Mesodermal cell (in vitro differentiated cells): ENCODE measurements at regions not wholly inside any gene's neighbourhood (a gene's known extent, or its start where the extent isn't known, plus 50 kb on each side); places are given as distances from the start of the nearest gene placed in this dataset.
A peak's percentile ranks its signal among the peaks of the same experiment; 100 is the strongest.

Experiments
- H3K27ac ChIP-seq: 2 replicates; pipeline ENCODE4 v1.7.0; 2013; ENCODE audit warnings: mild to moderate bottlenecking, low read depth, low read length, moderate library complexity; ENCODE audit not compliant: severe bottlenecking
- H3K36me3 ChIP-seq: 2 replicates; pipeline ENCODE4 v1.7.1; 2013; ENCODE audit warnings: mild to moderate bottlenecking, low read length, moderate library complexity; ENCODE audit not compliant: control insufficient read depth, insufficient read depth
- H3K4me1 ChIP-seq: one replicate; pipeline ENCODE4 v1.7.1; 2013; ENCODE audit warnings: mild to moderate bottlenecking, low read length; ENCODE audit not compliant: insufficient read depth, control insufficient read depth, poor library complexity, severe bottlenecking
- H3K4me3 ChIP-seq: 2 replicates; pipeline ENCODE4 v1.7.0; 2013; ENCODE audit warnings: low read length, control low read depth, mild to moderate bottlenecking; ENCODE audit not compliant: insufficient read depth, poor library complexity, severe bottlenecking; ENCODE audit errors: extremely low read depth
- H3K9me3 ChIP-seq: 2 replicates; pipeline ENCODE4 v1.7.1; 2013; ENCODE audit warnings: mild to moderate bottlenecking, low read length, moderate library complexity; ENCODE audit not compliant: control insufficient read depth
- WGBS, 2 experiments: methylation state at CpG; one replicate each; pipeline ENCODE4 v1.1.5; 2013; ENCODE audit warnings: missing lambda C conversion rate in 2 of 2; ENCODE audit not compliant: insufficient coverage in 2 of 2; 5-methylcytosine and 5-hydroxymethylcytosine counted together

DNA sequence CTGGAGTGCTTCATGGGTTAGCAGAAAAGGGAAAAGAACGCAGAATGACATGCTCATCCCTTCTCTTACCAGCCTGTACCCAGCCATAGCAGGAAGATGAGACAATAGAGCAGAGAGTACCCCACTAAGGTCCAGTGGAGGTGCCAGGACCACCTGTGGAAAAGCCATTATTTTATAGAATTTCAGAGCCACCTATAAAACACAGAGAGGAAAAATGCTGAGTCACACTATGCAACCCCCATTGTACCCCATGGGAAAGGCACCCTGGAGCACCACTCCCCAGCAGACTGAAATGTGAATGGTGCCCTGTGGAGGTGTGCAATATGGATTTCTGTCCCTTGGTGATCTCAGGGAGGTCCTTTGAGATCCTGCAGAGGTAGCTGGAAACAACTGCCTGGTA lies 97.2 kb downstream of the HES1 start:
- H3K4me3 ChIP-seq, result no peak overlapping the region

DNA sequence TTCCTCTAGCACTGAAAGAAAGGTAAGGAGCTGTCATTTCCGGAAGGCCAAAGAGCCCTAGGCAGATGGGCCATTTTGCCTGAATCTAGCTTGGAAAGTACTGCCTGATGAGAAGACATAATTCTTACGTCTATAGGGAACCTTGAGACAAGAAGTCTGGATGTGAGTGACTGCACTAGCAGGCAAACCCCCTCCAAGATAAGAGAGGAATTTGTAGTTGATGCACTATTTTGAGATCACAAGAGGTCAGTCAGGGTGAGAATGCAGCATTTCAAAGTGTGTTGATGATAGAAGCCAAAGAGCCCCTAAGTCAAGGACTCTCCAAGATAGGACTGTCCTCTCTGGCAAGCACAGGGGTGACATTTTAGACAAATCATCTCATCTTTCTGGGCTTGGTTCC lies 99.2 kb downstream of the HES1 start:
- 50 to 71% methylated on average over 1 to 2 of the region's 2 CpGs for WGBS, 2 experiments
- H3K9me3 ChIP-seq, result no peaks in the 10 kb centered on the region
- no peaks in the 10 kb centered on the region for H3K36me3 ChIP-seq
- H3K4me1 ChIP-seq, result peaks cover 15% of the 10 kb centered on the region
- peak overlapping the region; percentile 65 for H3K27ac ChIP-seq
- H3K4me3 ChIP-seq, result no peak overlapping the region

More for the DNA sequence above, 97.2 kb downstream of the HES1 start:
- Histone ChIP-seq H3K36me3 (no peaks in the 10 kb centered on the region), H3K9me3 (no peaks in the 10 kb centered on the region), H3K4me1 (peaks cover 15% of the 10 kb centered on the region), H3K27ac (no peak overlapping the region)
- WGBS, 2 experiments, result 86% methylated on average over 1 of the region's 1 CpG; no CpG with 5 or more reads in 1 of the 2 experiments

DNA sequence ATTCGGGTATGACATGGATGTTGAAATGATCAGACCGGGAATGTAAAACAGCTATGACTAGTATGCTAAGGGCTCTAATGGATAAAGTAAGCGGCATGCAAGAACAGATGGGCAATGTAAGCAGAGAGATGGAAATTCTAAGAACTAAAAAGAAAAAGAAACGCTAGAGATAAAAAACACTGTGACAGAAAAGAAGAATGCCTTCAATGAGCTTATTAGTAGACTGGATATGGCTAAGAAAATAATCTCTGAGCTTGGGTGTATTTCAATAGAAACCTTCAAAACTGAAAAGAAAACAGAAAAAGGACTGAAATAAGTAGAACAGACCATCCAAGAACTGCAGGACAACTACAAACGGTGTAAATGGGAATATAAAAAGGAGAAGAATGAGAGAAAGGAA lies 101.2 kb downstream of the HES1 start:
- H3K4me1 ChIP-seq, result peaks cover 15% of the 10 kb centered on the region
- no peak overlapping the region for H3K4me3 ChIP-seq
- no peak overlapping the region for H3K27ac ChIP-seq
- H3K9me3 ChIP-seq, result no peaks in the 10 kb centered on the region
- WGBS, 2 experiments, result 97 to 98% methylated on average over 4 of the region's 5 CpGs
- H3K36me3 ChIP-seq, result no peaks in the 10 kb centered on the region

DNA sequence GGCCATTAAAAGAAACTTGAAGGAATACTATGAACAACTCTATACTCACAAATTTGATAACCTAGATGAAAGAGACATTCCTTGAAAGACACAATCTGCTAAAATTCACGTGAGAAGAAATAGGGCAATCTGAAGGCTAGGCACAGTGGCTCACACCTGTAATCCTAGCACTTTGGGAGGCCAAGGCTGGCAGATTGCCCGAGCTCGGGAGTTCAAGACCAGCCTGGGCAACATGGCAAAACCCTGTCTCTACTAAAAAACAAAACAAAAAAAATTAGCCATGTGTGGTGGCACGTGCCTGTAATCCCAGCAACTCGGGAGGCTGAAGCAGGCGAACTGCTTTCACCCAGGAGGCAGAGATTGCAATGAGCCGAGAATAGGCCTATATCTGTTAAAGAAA lies 104.8 kb downstream of the HES1 start:
- Histone ChIP-seq H3K4me1 (no peaks in the 10 kb centered on the region), H3K9me3 (no peaks in the 10 kb centered on the region), H3K36me3 (no peaks in the 10 kb centered on the region), H3K4me3 (no peak overlapping the region), H3K27ac (no peak overlapping the region)
- 95 to 100% methylated on average over 1 to 5 of the region's 7 CpGs for WGBS, 2 experiments

DNA sequence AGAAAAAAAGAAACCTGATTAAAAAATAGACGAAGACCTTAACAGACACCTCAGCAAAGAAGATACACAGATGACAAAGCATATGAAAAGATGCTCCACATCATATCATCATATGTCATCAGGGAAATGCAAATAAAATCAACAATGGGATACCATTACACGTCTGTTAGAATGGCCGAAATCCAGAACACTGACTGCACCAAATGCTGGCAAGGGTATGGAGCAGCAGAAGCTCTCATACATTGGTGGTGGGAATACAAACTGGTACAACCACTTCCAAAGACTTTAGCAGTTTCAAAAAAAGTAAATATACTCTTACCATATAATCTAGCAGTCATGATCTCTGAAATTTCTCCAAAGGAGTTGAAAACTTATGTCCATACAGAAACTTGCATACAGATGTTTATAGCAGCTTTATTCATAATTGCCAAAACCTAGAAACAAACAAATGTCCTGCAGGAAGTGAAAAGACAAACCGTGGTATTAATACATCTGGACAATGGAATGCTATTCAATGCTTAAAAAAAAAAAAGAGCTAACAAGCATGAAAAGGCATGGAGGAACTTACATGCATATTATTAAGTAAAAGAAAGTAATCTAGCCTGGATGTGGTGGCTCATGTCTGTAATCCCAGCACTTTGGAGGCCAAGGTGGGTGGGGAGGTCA lies 107.4 kb downstream of the HES1 start:
- H3K4me3 ChIP-seq, result no peak overlapping the region
- H3K4me1 ChIP-seq, result peaks cover 5% of the 10 kb centered on the region
- H3K27ac ChIP-seq, result no peak overlapping the region
- no peaks in the 10 kb centered on the region for H3K36me3 ChIP-seq
- WGBS, 2 experiments, result 82 to 100% methylated on average over 2 of the region's 4 CpGs
- no peaks in the 10 kb centered on the region for H3K9me3 ChIP-seq

DNA sequence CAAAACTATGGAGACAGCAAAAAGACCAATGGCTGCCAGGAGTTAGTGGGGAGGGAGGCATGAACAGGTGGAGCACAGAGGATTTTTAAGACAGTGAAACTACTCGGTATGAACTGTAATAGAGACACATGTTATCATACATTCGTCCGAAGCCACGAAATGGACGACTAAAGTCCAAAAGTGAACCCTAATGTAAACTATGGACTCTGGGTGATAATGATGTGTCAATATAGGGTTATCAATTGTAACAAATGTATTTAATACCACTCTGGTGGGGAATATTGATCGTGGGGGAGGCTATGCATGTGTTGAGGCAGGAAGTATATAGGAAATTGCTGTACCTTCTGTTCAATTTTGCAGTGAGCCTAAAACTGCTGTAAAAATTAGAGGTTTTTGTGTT lies 107.0 kb downstream of the CPN2 start:
- peaks cover 5% of the 10 kb centered on the region for H3K4me1 ChIP-seq

DNA sequence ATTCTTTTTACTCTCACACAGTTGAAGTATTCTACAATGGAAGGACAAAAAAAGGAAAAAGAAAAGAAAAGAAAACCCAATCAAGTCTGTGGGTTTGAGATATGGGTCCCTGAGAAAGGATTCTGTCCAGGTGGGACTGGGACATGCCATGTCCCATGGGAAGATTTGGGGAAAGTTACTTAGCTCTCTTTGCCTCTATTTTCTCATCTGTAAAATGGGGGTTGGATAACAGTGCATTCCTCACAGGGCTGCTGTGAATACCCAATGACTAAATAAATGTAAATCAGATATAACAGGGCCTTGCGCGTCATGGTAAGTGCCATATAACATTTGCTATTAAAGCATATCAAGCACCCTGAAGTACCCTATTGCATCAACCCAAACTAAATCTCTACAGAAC lies 105.7 kb downstream of the CPN2 start:
- Histone ChIP-seq H3K4me3 (no peak overlapping the region), H3K36me3 (no peaks in the 10 kb centered on the region), H3K27ac (no peak overlapping the region), H3K9me3 (no peaks in the 10 kb centered on the region), H3K4me1 (peaks cover 5% of the 10 kb centered on the region)
- 86 to 100% methylated on average over 2 of the region's 2 CpGs for WGBS, 2 experiments

More for the DNA sequence above, 107.0 kb downstream of the CPN2 start:
- WGBS, 2 experiments, result 92 to 100% methylated on average over 5 to 6 of the region's 6 CpGs
- no peak overlapping the region for H3K27ac ChIP-seq
- H3K9me3 ChIP-seq, result no peaks in the 10 kb centered on the region
- H3K4me3 ChIP-seq, result no peak overlapping the region
- H3K36me3 ChIP-seq, result no peaks in the 10 kb centered on the region

DNA sequence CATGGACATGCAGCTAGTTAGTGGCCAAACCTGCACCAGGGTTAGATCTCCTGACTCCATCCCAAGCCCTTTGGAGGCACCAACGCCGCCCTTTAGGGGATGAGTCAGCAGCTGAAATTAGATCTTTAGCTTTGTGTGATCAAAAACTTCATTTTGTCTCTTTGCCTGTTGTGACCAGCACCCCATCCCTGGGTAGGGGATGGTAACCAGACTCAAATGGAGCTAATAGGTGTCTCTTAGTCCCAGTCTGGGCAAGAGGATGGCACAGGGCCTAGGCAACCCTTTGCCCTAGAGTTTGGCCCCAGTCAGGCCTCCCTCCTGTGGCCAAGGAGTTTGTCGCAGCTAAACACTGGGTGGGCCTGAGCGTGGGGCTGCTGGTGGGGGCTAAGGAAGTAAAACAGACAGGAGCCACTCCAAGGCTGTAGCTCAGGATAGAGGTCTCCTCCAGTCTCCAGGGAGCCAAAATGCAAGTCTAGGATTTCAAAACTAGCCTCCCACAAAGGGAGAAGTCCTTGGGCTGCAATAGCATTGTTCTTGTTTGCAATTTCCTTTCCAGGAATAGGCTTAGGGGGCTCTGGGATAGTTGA lies 105.1 kb downstream of the CPN2 start:
- no peaks in the 10 kb centered on the region for H3K9me3 ChIP-seq
- peak overlapping the region; percentile 0 for H3K27ac ChIP-seq
- H3K36me3 ChIP-seq, result no peaks in the 10 kb centered on the region
- no peak overlapping the region for H3K4me3 ChIP-seq
- H3K4me1 ChIP-seq, result peaks cover 5% of the 10 kb centered on the region
- 56 to 89% methylated on average over 2 to 3 of the region's 4 CpGs for WGBS, 2 experiments

DNA sequence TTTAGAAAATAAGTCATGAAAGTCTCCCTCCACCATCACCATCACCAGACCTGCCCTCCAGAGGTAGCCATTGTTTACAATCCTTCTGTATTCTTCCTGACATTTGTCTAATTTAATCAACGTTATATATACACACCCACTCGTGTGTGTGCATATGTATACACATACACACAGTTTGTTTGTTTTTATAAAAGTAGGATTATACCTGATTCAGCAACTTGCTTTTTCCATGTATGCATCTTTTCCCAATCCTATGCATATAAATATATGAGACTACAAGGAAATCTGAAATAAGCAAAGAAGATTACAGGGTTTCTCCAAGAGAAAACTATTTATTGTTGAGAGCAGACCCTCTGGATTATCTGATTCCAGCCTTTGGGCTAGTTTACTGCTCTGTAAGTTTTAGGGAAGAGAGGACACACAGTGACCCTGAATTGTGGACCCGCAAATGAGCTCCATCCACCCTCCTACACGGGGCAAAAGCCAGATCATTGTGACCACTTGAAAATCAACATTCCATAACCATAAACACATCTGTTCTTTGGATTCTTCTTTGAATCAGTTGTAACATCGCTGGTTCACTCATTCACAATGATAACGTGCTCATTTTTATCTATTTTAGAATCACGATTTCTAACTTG lies 104.3 kb downstream of the CPN2 start:
- Histone ChIP-seq H3K27ac (no peak overlapping the region), H3K36me3 (no peaks in the 10 kb centered on the region), H3K4me3 (no peak overlapping the region), H3K9me3 (no peaks in the 10 kb centered on the region), H3K4me1 (peaks cover 5% of the 10 kb centered on the region)
- 94 to 97% methylated on average over 3 to 5 of the region's 7 CpGs for WGBS, 2 experiments

DNA sequence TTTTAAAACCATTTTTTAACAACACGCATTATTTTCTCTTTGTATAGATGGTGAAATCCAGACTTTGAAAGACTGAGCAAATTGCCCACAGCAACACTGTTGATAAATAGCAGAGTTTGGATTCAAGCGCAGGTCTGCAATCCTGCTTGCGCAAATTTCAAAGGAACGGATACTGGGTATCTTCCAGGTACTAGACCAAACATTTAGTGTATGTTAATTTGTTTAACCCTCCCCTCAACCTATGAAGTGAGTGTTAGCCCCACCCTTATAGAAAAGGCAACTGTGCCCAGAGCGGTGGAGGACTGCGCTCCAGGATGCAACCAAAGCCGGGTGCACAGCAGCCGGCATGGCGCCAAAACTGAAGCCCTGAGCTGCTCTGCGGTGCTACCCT lies 103.8 kb downstream of the CPN2 start:
- Histone ChIP-seq H3K36me3 (no peaks in the 10 kb centered on the region), H3K4me3 (no peak overlapping the region), H3K27ac (no peak overlapping the region), H3K4me1 (peaks cover 5% of the 10 kb centered on the region), H3K9me3 (no peaks in the 10 kb centered on the region)
- 92 to 98% methylated on average over 6 to 9 of the region's 10 CpGs for WGBS, 2 experiments
